ENCODE measurements at regions not wholly inside any gene's neighbourhood (a gene's known extent, or its start where the extent isn't known, plus 50 kb on each side); places are given as distances from the start of the nearest gene placed in this dataset.

- no peak overlapping the region for H3K4me3 ChIP-seq
- H3K27me3 ChIP-seq, result no peaks in the 10 kb centered on the region
- no peak for ATAC-seq
- H3K9me3 ChIP-seq, result no peaks in the 10 kb centered on the region
- no peak for TF ChIP-seq POLR2A (IDR thresholded peaks at IDR 0.05)
- no peak for TF ChIP-seq CTCF (IDR thresholded peaks at IDR 0.05)
- intact Hi-C loops (cut with DNase I), result no loop called here
- H3K4me1 ChIP-seq, result no peaks in the 10 kb centered on the region
- DNase-seq, result no peak
- H3K27ac ChIP-seq, result no peak overlapping the region
- WGBS, 4 donors, result 65 to 76% (median 69%) methylated on average over 6 of the region's 6 CpGs
- no peaks in the 10 kb centered on the region for H3K36me3 ChIP-seq
These were observed 109.7 kb upstream of the GALNT18 start for GRCh38 chr11:11731311-11732083.

GRCh38 chr11:11728386-11728785 is 106.6 kb upstream of the GALNT18 start:
- ATAC-seq (no peak), DNase-seq (no peak)
- H3K27ac ChIP-seq, result no peak overlapping the region
- H3K4me1 ChIP-seq, result no peaks in the 10 kb centered on the region
- no peak overlapping the region for H3K4me3 ChIP-seq
- H3K36me3 ChIP-seq, result no peaks in the 10 kb centered on the region
- no peaks in the 10 kb centered on the region for H3K9me3 ChIP-seq
- H3K27me3 ChIP-seq, result no peaks in the 10 kb centered on the region
- WGBS, 4 donors, result 89 to 97% (median 93%) methylated on average over 2 of the region's 2 CpGs
- intact Hi-C loops (cut with DNase I), result no loop called here
- TF ChIP-seq POLR2A (IDR thresholded peaks at IDR 0.05) (no peak), CTCF (IDR thresholded peaks at IDR 0.05) (no peak)

- Histone ChIP-seq H3K4me1 (no peaks in the 10 kb centered on the region), H3K27ac (no peak overlapping the region), H3K9me3 (peaks cover 0 to 17% (median 3%) of the 10 kb centered on the region in 12 donors), H3K4me3 (no peak overlapping the region), H3K36me3 (no peaks in the 10 kb centered on the region), H3K27me3 (no peaks in the 10 kb centered on the region)
- DNase-seq, result no peak
- 88 to 94% (median 90%) methylated on average over 5 of the region's 5 CpGs for WGBS, 4 donors
- ATAC-seq, result no peak
- intact Hi-C loops (cut with DNase I), result no loop called here
- no peak for TF ChIP-seq POLR2A (IDR thresholded peaks at IDR 0.05)
- no peak for TF ChIP-seq CTCF (IDR thresholded peaks at IDR 0.05)
These were observed 103.6 kb upstream of the GALNT18 start for GRCh38 chr11:11725438-11725837.

GRCh38 chr11:11724994-11725393 is 103.2 kb upstream of the GALNT18 start:
- WGBS, 4 donors, result 83 to 91% (median 90%) methylated on average over 2 of the region's 2 CpGs
- Histone ChIP-seq H3K27ac (no peak overlapping the region), H3K9me3 (peaks cover 0 to 22% (median 3%) of the 10 kb centered on the region in 12 donors), H3K4me3 (no peak overlapping the region), H3K27me3 (no peaks in the 10 kb centered on the region), H3K4me1 (no peaks in the 10 kb centered on the region), H3K36me3 (no peaks in the 10 kb centered on the region)
- ATAC-seq (no peak), DNase-seq (no peak)
- intact Hi-C loops (cut with DNase I), result no loop called here
- TF ChIP-seq POLR2A (IDR thresholded peaks at IDR 0.05), result no peak
- TF ChIP-seq CTCF (IDR thresholded peaks at IDR 0.05), result no peak
